ENCODE measurements at regions not wholly inside any gene's neighbourhood (a gene's known extent, or its start where the extent isn't known, plus 50 kb on each side); places are given as distances from the start of the nearest gene placed in this dataset.

- H3K27ac Mint-ChIP-seq, result no peak overlapping the region
- Histone ChIP-seq H3K27me3 (replicated peaks in 1 of 2; ENCODE audit: control insufficient read depth in 2 of 2, extremely low read depth in 1 of 2, insufficient read depth in 2 of 2, low read length in 1 of 2) (peaks cover 0 to 6% of the 10 kb centered on the region in 2 experiments), H3K36me3 (ENCODE audit: control insufficient read depth in 2 of 2, extremely low read depth in 1 of 2, insufficient read depth in 1 of 2, low read length in 1 of 2) (no peaks in the 10 kb centered on the region), H3K9me3 (no peaks in the 10 kb centered on the region), H3K4me3 (ENCODE audit: control insufficient read depth in 1 of 2, extremely low read depth in 1 of 2, low read length in 1 of 2) (no peak overlapping the region), H3K4me1 (ENCODE audit: control insufficient read depth in 1 of 2, extremely low read depth in 1 of 2, insufficient read depth in 2 of 2, low read length in 2 of 2) (no peaks in the 10 kb centered on the region), H3K27ac (ENCODE audit: low read length) (no peak overlapping the region)
- DNase-seq (no peak), ATAC-seq (replicated peaks in 1 of 4) (no peak)
- 93% methylated on average over 6 of the region's 6 CpGs for WGBS (ENCODE audit: insufficient coverage)
- ChIA-PET CTCF (no interaction called here), POLR2A (interaction anchor here in 1 of 2 donors (0.6 kb wide), 1 partner anchor 770 kb away, joined by 4 read pairs; no protein-coding TSS in a partner anchor)
- H3K36me3 Mint-ChIP-seq, result no peaks in the 10 kb centered on the region
- no peak overlapping the region for H3K4me3 Mint-ChIP-seq
- H3K9me3 Mint-ChIP-seq, result peaks cover 0 to 6% (median 0%) of the 10 kb centered on the region in 3 donors
- peaks cover 4 to 7% of the 10 kb centered on the region in 2 donors for H3K27me3 Mint-ChIP-seq
- no peaks in the 10 kb centered on the region for H3K4me1 Mint-ChIP-seq
Measured at GRCh38 chr1:116208136-116208535, 96.9 kb downstream of the MAB21L3 start.

DNA sequence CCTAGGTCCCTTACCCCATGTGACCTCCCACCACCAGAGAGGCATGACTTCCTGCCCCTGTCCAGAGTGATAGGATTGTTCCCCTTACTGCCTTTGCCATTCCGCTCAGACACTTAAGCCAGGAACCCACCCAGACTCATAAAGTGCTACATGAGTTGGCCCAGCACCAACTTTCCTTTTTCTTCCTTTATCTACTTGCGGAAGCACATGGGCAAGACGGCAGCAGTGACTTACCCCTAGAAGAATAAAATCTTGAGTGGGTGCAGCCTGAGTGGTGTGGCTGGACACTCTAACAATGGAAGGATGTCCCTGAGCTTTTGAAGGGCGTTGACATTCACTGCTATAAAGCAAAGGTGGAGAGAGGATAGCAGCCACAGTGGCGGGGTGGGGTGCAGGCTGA lies 100.1 kb downstream of the MAB21L3 start:
- 73% methylated on average over 3 of the region's 5 CpGs for WGBS (ENCODE audit: insufficient coverage)
- no peak overlapping the region for H3K4me3 ChIP-seq (ENCODE audit: control insufficient read depth in 1 of 2, extremely low read depth in 1 of 2, low read length in 1 of 2)
- no peaks in the 10 kb centered on the region for H3K36me3 Mint-ChIP-seq
- no peak overlapping the region for H3K4me3 Mint-ChIP-seq
- no peak for DNase-seq
- H3K27ac Mint-ChIP-seq, result no peak overlapping the region
- H3K27me3 ChIP-seq (replicated peaks in 1 of 2; ENCODE audit: control insufficient read depth in 2 of 2, extremely low read depth in 1 of 2, insufficient read depth in 2 of 2, low read length in 1 of 2), result peaks cover 0 to 5% of the 10 kb centered on the region in 2 experiments
- no peak for ATAC-seq (replicated peaks in 1 of 4)
- no peaks in the 10 kb centered on the region for H3K4me1 Mint-ChIP-seq
- H3K27me3 Mint-ChIP-seq, result peaks cover 0 to 3% of the 10 kb centered on the region in 2 donors
- no peaks in the 10 kb centered on the region for H3K36me3 ChIP-seq (ENCODE audit: control insufficient read depth in 2 of 2, extremely low read depth in 1 of 2, insufficient read depth in 1 of 2, low read length in 1 of 2)
- CTCF ChIA-PET, result no interaction called here
- H3K9me3 Mint-ChIP-seq, result no peaks in the 10 kb centered on the region
- no peaks in the 10 kb centered on the region for H3K9me3 ChIP-seq
- H3K4me1 ChIP-seq (ENCODE audit: control insufficient read depth in 1 of 2, extremely low read depth in 1 of 2, insufficient read depth in 2 of 2, low read length in 2 of 2), result no peaks in the 10 kb centered on the region
- H3K27ac ChIP-seq (ENCODE audit: low read length), result no peak overlapping the region
- POLR2A ChIA-PET, result no interaction called here

DNA sequence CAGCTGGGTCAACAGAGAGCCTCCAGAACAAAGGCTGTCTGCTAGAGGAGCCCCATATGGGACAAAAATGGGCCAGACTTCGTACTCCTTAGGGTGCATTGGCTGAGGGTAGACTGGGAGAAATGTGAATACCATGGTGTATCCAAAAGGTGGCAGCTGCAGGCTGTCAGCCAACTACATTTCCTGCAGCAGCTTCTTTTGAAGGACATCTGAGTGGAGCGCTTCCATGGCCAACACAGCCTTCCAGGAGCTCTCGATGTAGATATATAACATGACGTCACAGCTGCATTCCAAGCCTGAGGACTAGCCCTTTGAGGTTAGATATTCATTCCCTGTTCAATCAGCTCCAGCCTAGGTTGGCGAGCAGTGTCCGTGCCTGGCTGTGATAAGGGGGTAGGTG lies 107.7 kb downstream of the MAB21L3 start:
- 92% methylated on average over 5 of the region's 6 CpGs for WGBS (ENCODE audit: insufficient coverage)
- no peaks in the 10 kb centered on the region for H3K4me1 ChIP-seq (ENCODE audit: control insufficient read depth in 1 of 2, extremely low read depth in 1 of 2, insufficient read depth in 2 of 2, low read length in 2 of 2)
- CTCF ChIA-PET, result interaction anchor here in 1 of 2 donors (0.8 kb wide), 1 partner anchor 267 kb away, joined by 3 read pairs; no protein-coding TSS in a partner anchor
- H3K27ac Mint-ChIP-seq, result no peak overlapping the region
- POLR2A ChIA-PET, result no interaction called here
- H3K9me3 Mint-ChIP-seq, result no peaks in the 10 kb centered on the region
- no peak overlapping the region for H3K27ac ChIP-seq (ENCODE audit: low read length)
- H3K36me3 ChIP-seq (ENCODE audit: control insufficient read depth in 2 of 2, extremely low read depth in 1 of 2, insufficient read depth in 1 of 2, low read length in 1 of 2), result no peaks in the 10 kb centered on the region
- no peak overlapping the region for H3K4me3 ChIP-seq (ENCODE audit: control insufficient read depth in 1 of 2, extremely low read depth in 1 of 2, low read length in 1 of 2)
- no peak for DNase-seq
- H3K27me3 Mint-ChIP-seq, result no peaks in the 10 kb centered on the region
- no peaks in the 10 kb centered on the region for H3K27me3 ChIP-seq (replicated peaks in 1 of 2; ENCODE audit: control insufficient read depth in 2 of 2, extremely low read depth in 1 of 2, insufficient read depth in 2 of 2, low read length in 1 of 2)
- no peaks in the 10 kb centered on the region for H3K9me3 ChIP-seq
- H3K36me3 Mint-ChIP-seq, result no peaks in the 10 kb centered on the region
- no peak overlapping the region for H3K4me3 Mint-ChIP-seq
- no peak for ATAC-seq (replicated peaks in 1 of 4)
- H3K4me1 Mint-ChIP-seq, result no peaks in the 10 kb centered on the region

DNA sequence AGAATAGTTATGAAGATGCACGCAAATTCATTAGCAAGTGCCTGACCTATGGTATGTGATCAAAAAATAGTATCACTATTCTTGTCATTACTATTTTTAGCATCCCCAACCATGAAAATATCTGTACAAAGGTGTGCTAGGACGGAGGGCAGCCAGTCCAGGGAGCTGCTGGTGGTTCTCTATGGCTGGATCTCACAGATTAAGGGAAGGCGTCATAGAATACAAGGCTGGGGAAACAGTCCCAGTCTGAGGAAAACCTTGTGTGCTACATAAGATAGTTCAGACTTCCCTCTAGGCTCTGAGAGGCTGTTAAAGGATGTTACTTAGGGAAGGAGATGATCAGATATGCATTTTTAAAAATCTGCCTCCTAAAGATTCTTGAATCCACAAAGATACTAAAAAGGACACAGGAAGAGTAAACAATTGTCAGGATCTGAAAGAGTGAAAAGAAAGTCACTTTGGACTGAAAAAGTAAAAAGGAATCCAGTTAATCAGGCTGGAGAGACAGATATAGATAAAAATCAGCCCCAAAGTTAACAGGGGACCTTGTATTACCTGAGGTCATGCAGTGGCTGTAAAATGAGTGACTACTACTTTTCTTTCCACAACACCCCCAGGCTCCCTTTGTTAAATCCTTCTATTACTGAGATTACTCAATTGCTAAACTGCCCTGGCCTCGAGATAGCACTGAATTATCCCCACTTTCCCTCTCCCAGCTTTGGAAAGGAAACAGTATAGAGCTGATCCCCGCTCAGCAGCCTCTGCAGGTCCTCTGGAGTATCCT lies 108.6 kb downstream of the MAB21L3 start:
- ATAC-seq (replicated peaks in 1 of 4), result no peak
- Mint-ChIP-seq H3K36me3 (no peaks in the 10 kb centered on the region), H3K9me3 (no peaks in the 10 kb centered on the region), H3K4me1 (no peaks in the 10 kb centered on the region), H3K27me3 (no peaks in the 10 kb centered on the region), H3K27ac (no peak overlapping the region), H3K4me3 (no peak overlapping the region)
- Histone ChIP-seq H3K27ac (ENCODE audit: low read length) (no peak overlapping the region), H3K4me3 (ENCODE audit: control insufficient read depth in 1 of 2, extremely low read depth in 1 of 2, low read length in 1 of 2) (no peak overlapping the region), H3K36me3 (ENCODE audit: control insufficient read depth in 2 of 2, extremely low read depth in 1 of 2, insufficient read depth in 1 of 2, low read length in 1 of 2) (no peaks in the 10 kb centered on the region), H3K4me1 (ENCODE audit: control insufficient read depth in 1 of 2, extremely low read depth in 1 of 2, insufficient read depth in 2 of 2, low read length in 2 of 2) (no peaks in the 10 kb centered on the region), H3K27me3 (replicated peaks in 1 of 2; ENCODE audit: control insufficient read depth in 2 of 2, extremely low read depth in 1 of 2, insufficient read depth in 2 of 2, low read length in 1 of 2) (no peaks in the 10 kb centered on the region), H3K9me3 (no peaks in the 10 kb centered on the region)
- DNase-seq, result no peak
- ChIA-PET CTCF (no interaction called here), POLR2A (no interaction called here)
- 64% methylated on average over 2 of the region's 5 CpGs for WGBS (ENCODE audit: insufficient coverage)

- DNase-seq (no peak), ATAC-seq (replicated peaks in 1 of 4) (no peak)
- Histone ChIP-seq H3K9me3 (no peaks in the 10 kb centered on the region), H3K27ac (ENCODE audit: low read length) (no peak overlapping the region), H3K36me3 (ENCODE audit: control insufficient read depth in 2 of 2, extremely low read depth in 1 of 2, insufficient read depth in 1 of 2, low read length in 1 of 2) (no peaks in the 10 kb centered on the region), H3K4me3 (ENCODE audit: control insufficient read depth in 1 of 2, extremely low read depth in 1 of 2, low read length in 1 of 2) (no peak overlapping the region), H3K4me1 (ENCODE audit: control insufficient read depth in 1 of 2, extremely low read depth in 1 of 2, insufficient read depth in 2 of 2, low read length in 2 of 2) (no peaks in the 10 kb centered on the region), H3K27me3 (replicated peaks in 1 of 2; ENCODE audit: control insufficient read depth in 2 of 2, extremely low read depth in 1 of 2, insufficient read depth in 2 of 2, low read length in 1 of 2) (no peaks in the 10 kb centered on the region)
- WGBS (ENCODE audit: insufficient coverage), result no CpG with 5 or more reads among the region's 2 CpGs
- Mint-ChIP-seq H3K27me3 (no peaks in the 10 kb centered on the region), H3K36me3 (no peaks in the 10 kb centered on the region), H3K27ac (no peak overlapping the region), H3K9me3 (no peaks in the 10 kb centered on the region), H3K4me1 (no peaks in the 10 kb centered on the region), H3K4me3 (no peak overlapping the region)
- ChIA-PET CTCF (interaction anchor here (1.0 to 1.9 kb wide), 3 partner anchors 85 to 261 kb away, joined by 3 to 6 read pairs (median 3); no protein-coding TSS in a partner anchor), POLR2A (interaction anchor here in 1 of 2 donors (0.5 kb wide), 1 partner anchor 383 kb away, joined by 3 read pairs; the partner anchor contains the start of gene NHLH2)
Measured at GRCh38 chr1:116224111-116224510, 112.9 kb downstream of the MAB21L3 start.

DNA sequence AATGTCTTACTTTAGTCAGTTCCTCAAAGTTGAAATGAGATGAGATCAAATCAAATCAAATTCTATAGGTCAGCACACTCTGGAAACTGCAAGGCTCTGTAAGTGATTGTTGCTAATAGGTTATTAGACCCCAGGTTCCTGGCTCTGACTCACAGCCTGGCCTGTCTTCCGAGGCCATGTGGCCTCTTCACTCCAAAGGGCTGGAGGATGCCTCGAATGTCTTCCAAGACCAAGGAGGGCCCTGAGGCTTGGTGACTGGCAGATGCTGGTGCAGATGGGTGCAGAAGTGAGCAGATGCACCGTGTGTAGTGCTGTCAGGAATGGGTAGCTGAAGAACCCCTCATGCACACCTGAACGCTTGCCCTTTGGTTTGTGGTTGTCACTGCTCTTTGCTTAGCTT lies 113.4 kb downstream of the MAB21L3 start:
- no peak for ATAC-seq (replicated peaks in 1 of 4)
- no peak overlapping the region for H3K27ac Mint-ChIP-seq
- H3K4me3 Mint-ChIP-seq, result no peak overlapping the region
- ChIA-PET POLR2A (interaction anchor here in 1 of 2 donors (0.5 kb wide), 1 partner anchor 384 kb away, joined by 3 read pairs; the partner anchor contains the start of gene NHLH2), CTCF (interaction anchor here in 1 of 2 donors (1.0 to 1.9 kb wide), 2 partner anchors 86 to 261 kb away, joined by 3 to 6 read pairs; no protein-coding TSS in a partner anchor)
- no peaks in the 10 kb centered on the region for H3K27me3 ChIP-seq (replicated peaks in 1 of 2; ENCODE audit: control insufficient read depth in 2 of 2, extremely low read depth in 1 of 2, insufficient read depth in 2 of 2, low read length in 1 of 2)
- WGBS (ENCODE audit: insufficient coverage), result 100% methylated on average over 2 of the region's 4 CpGs
- no peaks in the 10 kb centered on the region for H3K36me3 Mint-ChIP-seq
- DNase-seq, result no peak
- no peak overlapping the region for H3K4me3 ChIP-seq (ENCODE audit: control insufficient read depth in 1 of 2, extremely low read depth in 1 of 2, low read length in 1 of 2)
- no peaks in the 10 kb centered on the region for H3K4me1 Mint-ChIP-seq
- H3K9me3 ChIP-seq, result no peaks in the 10 kb centered on the region
- H3K4me1 ChIP-seq (ENCODE audit: control insufficient read depth in 1 of 2, extremely low read depth in 1 of 2, insufficient read depth in 2 of 2, low read length in 2 of 2), result no peaks in the 10 kb centered on the region
- H3K27me3 Mint-ChIP-seq, result no peaks in the 10 kb centered on the region
- H3K36me3 ChIP-seq (ENCODE audit: control insufficient read depth in 2 of 2, extremely low read depth in 1 of 2, insufficient read depth in 1 of 2, low read length in 1 of 2), result no peaks in the 10 kb centered on the region
- H3K9me3 Mint-ChIP-seq, result no peaks in the 10 kb centered on the region
- no peak overlapping the region for H3K27ac ChIP-seq (ENCODE audit: low read length)
